GM11168 (cell line): ENCODE measurements at regions not wholly inside any gene's neighbourhood (a gene's known extent, or its start where the extent isn't known, plus 50 kb on each side); places are given as distances from the start of the nearest gene placed in this dataset.

Experiments
- in situ Hi-C: fragments of 300-500 bp; cut with MboI; formaldehyde crosslinking; loops from one replicate; pipeline ENCODE4 v1.12.0; 2022; ENCODE audit warnings: low sequenced_read_pairs; ENCODE audit not compliant: unreplicated experiment

DNA sequence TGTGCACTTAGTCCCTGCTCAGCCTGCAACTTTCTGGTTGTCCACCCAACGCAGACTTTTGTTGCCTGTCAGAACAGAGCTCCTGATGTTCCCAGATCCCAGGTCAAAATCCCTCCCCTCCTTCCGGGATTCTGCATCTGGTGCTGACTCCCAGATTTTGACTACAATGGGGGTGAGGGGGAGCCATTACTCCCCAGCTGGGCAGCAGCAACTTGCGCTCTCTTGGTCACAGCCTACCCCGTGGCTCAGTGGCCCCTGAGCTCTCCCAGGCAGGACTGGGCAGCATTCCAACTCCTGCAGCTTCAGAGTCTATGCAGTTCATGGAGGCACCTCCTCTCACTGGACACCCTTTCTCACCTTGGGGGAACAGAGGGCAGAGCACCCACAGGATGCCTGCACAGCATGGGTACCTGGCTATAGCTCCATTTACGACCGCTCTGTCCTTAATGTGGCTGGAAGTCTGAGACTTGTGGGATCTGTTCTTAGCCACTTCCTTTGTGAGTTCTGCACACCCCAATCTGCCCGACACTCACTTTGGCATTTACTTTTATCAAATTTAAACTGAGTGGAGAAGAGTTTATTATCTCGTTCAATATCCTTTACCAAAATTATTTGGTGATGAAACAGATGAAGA lies 545.5 kb upstream of the MGMT start:
- in situ Hi-C loops = no loop called here

DNA sequence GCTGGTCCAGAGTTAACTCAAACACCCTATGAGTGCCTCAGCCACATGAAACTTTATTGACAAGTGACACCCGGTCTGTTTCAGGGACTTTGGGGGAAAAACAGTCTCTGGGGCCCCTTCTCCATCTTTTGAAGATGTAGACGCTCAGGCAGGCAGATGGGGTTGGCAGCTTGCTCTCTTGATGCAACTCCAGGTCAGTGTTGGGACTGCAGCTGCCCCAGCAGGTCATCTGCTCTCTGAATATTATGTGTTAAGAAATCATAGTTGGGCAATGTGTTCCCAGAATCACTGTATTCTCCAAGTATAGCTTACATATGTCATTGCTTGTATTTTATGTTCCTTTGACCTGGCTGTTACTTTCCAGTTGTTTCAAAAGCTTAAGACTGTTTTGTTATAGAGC lies 544.9 kb upstream of the MGMT start:
- in situ Hi-C loops = no loop called here

DNA sequence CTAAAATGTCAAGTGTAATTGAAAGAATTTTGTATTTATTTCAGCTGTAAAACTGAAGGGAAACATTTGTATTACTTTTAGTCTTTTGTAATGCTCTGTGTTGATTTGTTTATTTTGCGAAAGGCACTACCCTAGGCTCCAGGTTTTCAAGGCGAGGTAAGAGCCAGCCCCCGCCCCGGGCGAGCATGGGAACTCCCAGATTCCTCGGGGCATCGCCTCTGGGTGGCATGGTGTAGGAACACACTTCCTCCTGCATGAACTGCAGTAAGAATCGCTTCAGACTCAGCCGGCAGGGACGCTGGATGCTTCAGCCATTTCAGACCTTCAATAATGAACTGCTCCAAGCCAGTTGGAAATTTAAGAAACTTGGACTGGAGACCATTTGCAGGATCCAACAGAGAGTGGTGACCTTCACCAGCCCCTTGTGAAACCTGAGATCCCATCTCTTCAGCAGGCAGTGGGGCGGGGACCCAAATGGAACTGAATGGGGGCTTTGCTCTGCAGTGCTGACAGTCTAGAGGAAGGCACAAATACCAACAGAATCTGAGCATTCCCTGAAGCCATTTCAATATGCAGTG lies 544.3 kb upstream of the MGMT start:
- in situ Hi-C loops = no loop called here

DNA sequence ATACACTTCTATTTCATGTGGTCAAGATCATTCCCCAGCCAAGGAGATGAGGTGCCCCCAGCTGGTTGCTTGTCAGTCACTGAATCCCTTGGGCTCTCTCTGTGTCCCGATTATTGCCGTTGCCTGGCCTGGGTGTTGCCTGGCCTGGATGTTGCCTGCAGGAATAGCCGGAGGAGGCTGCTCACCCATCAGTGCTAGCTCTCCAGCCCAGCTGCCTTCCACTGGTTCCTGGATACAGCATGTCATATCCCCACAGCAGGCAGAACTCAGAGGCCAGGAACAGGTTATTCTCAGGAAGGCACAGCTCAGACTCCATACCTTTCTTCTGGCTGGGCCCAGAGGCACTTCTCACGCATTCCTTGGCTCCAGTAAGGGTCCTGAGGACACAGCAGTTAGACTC lies 542.1 kb upstream of the MGMT start:
- in situ Hi-C loops = no loop called here

DNA sequence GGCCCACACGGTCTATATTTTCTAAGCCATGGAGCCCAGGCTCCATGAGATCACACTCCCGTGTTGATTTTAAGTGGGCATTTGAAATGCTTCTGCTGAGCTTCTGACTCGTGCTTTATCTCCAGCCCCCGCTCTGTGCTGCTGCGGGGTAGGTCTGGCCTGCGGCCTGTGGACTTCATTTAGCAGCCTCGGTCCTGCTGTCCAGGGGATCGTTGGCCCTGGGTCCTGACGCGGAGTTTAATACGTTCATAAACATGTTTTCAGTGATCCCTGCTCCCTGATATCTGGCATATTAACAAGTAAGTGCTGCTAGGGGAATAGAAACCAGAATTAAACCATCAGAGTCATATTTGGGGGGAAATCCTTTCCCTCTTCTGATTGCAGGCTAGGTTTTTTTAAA lies 540.3 kb upstream of the MGMT start:
- in situ Hi-C loops = no loop called here

DNA sequence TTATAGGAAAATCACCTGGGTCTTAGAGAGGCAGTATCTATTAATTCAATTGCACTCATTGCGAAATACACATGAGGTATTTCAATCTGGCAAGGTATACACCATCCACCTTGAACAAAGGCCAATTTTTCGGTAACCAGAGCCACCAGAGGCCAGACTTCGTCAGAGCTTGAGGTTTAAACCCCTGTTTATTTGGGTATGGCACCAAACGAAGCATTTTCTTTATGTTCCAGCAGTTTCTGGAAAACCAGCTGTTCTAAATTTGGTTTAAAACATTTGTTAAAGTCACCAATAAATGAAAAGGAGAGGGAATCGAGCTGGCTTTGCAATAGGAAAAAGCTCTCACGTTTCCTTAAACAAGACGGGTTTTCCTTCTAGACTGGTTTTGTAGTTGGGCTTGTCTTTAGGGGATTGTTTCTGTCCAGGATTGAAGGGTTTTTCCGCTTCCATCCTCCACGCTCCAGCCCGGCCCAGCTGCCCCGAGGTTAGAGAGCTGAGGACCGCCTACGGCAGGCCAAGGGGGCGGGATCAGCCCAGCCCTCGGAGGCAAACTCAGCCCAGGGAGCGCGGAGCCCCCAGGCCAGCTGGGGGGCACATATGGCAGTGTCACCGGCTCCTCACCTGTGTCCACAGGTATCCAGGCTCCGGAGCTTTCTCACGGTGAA lies 539.4 kb upstream of the MGMT start:
- in situ Hi-C loops = no loop called here

DNA sequence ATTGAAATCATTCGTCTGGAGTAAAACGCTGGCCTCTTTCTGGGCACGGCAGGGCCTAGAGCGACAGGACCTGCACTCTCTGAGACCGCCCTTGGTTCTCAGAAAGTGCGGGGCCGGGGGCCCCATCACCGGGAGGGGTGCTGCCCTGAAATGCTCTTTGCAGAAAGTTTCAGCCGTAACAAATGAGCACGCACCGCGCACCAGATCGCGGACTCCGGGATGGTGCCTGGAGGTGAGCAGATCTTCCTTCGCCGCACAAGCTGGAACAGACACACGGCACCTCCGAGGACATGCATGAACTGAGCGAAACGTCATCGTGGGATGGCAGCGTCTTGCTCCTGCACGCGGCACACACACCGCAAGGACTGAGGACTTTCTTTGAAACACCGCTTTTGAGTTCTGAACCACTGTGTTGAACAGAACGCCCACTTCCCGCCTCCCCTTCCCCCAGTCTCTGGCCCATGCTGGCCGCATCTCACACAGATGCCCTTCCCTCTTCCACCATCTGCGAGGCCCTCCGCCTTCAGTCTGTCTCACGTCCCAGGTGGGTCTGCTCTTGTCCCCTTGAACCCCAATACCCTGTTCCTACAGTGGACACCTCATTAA lies 538.7 kb upstream of the MGMT start:
- in situ Hi-C loops = no loop called here

DNA sequence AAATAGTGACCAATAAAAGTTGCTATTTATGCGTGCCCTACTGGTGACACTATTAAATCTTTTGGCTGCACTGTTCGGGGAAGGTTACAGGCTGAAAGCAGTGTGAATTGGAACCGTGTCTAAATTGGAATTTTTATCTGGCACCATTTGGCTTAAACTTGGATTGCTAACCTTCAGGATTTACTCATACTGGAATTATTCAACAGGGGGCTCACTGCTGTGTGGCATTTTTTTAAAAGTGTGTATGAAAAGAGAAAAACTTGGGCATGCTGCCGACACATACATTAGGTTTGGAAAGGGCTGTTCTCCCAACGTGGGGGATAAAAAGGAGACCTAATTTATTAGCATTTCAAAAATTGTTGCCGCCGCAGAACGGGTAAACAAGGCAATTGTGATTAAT lies 537.9 kb upstream of the MGMT start:
- in situ Hi-C loops = no loop called here

DNA sequence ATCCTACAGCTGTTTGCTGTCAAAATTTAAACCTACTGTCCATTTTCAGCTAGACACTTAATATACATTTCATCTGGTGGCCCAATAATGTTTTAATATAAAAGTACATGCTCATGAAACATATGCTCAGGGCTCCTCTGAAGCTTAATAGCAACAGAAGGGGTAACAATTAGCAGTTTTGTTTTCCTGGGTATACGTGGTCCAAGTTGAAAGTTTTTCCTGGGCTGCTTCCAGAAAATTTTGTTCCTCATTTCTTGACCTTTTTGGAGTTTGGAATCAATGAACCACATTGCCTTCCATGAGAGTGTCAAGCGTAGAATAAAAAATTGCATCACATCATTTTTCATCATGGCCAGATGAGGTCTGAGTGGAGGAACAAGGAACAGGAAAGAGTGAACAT lies 537.3 kb upstream of the MGMT start:
- in situ Hi-C loops = no loop called here

DNA sequence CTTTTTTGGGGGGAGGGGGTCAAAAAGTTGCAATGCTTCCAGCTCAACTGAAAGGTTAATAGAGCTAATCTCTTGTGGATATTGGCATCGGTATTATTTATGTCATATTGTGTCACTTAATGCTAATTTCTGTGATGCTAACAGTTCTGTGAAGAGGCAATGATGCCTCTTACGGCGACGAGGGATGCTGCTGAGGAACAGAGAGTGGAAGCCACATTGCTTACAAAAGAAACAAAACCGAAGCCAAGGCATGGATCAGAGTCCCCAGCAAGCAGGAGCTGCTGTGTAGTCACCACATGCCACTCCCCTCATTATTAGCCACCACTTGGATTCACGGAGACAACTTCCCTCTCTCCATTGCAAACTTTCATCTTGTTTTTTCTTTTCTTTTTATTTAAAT lies 536.5 kb upstream of the MGMT start:
- in situ Hi-C loops = no loop called here

DNA sequence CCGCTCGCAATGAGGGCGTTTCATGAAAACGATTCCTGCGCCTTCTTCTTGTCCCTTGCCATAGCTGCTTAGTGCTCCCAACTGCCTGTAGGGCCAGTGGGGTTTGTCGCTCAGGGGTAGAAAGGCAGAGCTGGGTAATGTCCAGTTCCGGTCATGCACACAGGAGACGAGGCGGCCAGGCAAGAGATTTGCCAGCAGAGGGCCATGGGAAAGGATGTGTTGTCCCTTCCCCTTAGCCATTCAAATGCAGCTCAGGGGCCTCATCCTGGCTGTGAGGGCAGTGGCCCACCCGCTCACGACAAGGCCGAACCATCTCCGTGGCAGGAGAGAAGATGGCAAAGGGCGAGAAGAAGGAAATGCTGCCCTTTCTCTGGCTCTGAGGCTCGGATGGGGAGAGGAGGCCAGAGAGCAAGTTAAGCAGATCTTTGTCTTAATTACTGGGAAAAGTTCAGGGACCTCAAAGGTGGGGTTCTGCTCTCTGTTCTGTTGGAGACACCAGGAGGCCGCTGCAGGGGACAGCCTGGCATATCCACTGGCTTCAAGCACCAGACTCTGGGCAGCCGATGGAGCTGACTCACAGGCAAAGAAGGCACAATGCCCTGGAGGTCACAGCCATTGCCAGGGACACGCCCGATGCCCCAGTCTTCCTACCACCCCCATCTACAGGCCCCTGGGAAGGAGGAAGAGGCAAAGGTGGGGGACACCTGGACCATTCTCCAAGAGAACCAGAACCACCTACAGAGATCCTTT lies 534.8 kb upstream of the MGMT start:
- in situ Hi-C loops = no loop called here

DNA sequence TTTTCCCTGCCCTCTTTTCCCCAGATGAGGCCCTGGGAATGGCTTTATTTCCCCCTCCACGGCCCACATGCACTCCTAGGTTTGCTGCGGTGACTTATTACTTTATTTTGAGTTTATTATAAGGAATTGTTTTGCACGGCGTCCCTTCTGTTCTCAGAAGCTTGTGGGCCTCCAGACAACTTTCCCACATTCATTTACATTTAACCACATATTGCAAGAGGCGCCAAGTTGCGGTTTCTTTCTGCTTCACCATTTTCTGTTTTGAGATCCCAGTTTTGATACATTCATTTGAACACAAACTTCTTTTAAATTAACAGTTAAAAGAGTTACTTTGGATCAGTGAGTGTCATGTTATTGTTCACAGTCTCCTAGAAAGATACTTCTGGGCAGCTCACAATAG lies 532.5 kb upstream of the MGMT start:
- in situ Hi-C loops = no loop called here

DNA sequence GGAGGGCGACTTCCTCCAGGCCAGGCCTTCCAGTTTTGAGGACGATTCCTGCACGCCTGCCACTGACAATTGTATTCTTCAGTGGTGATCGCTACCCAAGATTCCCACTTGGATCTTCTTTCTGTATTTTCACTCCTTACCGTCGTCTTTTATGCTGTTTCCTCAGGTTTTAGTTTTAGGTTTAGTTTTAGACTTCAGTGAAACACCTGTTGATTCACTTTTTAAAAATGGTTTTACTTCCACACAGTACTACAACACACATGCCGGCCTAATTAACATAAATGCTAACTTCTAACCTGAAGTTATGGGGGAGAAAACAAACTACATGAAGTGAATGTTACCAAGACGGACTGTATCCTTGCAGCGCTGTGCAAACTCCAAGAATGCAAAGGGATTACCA lies 530.6 kb upstream of the MGMT start:
- in situ Hi-C loops = no loop called here

DNA sequence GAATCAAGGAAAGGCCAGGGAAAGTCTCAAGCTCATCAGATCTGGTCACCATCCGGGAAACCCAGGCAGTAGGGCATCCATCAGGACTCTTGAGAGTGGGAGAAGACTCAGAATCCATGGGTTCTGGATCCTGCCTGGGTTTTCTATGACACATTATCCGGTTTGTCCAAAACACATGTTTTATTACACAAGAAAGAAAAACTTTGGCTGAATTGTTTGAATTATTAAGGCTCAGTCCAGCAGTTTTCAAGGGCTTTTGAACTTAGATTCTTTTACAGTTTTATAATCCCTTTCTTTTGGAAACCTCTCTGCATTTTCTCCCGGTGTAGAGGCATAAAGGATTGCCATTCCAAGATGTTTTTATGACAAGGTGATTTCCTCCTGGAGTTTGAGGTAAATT lies 528.5 kb upstream of the MGMT start:
- in situ Hi-C loops = no loop called here

DNA sequence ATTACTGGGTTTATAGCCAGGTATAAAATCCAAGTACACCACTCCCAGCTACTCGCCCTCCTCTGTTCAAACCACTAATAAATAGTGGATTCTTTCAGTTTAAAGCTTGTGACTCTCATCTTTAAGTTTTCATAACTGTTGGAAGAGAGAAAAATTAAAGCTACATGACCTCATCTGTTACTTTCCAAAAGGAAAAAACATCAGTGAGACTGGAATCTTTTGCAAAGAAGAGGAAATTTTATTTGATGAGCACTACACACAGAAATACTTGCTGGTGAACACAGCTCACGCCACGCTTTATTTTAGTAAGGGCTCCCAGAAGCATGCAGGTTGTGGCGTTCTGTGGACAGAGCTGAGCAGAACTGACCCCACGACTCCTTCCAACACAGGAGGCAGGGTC lies 527.0 kb upstream of the MGMT start:
- in situ Hi-C loops = no loop called here

DNA sequence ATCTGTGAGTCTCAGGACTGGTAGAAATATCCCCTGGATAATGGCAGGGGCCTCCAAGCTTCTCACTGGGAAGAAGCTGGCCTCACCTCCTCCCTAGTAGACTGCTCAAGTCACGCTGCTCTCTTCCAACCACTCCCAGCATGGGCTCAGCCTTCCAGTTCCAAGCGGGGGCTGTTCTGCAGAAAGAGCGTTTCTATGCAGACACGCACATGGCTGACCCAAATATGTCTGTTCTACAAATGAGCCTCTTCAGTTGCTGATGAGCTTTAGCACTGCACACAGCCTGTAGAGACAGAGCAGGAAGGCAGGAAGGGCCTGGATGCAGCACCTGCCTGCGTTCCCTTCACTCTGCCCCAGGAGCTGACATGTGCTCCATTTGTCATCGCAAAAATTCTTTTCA lies 523.9 kb upstream of the MGMT start:
- in situ Hi-C loops = no loop called here

DNA sequence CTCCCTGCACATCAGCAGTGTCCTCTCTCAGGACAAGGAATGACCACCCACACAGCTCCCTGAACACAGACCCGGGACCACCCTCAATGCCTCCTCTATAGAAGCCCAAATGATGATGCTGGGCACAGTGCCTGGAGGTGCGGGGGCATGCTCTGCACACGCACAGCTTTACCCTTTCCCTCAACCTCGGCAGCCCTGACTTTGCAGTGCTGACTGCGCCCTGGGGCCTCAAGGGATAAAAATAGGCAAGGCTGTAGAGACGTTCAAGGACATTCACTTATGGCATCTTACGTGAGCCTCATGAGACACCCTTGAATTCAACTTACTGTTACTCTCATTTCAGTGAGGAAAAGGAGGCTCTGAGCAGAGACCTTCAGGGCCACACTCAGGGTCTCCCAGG lies 521.6 kb upstream of the MGMT start:
- in situ Hi-C loops = no loop called here

DNA sequence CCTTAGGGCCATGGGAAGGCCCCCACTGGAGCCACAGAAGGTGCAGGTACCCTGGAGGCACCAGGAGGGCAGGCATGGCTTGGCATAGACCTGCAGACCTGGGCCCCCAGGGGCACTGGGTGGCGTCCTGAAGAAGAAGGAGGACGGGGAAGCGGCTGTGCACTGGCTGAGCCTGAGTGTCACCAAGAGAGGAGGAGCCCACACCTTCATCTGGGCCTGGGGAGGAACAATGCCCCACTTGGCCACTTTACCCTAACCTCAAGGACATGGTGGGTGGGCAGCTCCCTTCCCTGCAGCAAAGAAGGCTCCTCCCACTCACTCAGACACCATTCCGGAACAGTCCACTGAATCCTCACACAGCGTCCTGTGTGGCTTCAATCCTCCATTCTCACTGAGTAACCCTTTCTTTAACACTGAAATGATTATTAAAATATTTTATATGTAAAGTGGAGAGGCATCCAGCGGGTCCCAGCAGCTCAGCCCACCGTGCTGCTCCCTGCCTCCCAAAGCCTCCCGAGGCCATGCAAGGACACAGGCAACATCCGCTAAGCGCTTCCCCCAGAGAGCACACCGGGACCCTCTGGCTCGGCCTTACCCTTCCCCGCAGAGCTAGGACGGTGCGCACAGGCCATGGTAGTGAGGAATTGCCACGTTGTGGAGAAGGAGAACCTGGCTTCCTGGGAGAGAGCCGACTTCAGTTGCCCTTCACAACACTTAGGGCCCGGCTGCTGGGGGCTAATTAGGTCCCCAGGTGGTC lies 516.7 kb upstream of the MGMT start:
- in situ Hi-C loops = no loop called here

DNA sequence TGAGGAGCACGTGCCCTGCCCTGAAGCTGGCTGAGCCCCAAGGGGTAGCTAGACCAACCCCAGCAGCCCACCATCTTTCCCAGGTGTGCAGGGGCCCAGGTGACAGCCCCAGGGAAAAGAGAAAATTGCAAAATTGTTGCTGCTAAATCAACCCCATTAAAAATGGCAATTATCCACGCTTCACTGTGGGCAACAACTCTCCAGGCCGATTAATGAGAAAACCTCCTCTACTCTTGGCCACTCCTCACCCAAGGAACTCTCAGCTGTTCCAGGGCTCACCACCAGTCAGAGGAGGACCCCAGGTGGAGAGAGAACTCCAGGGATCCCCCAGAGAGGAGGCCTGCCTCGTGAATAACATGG lies 516.1 kb upstream of the MGMT start:
- in situ Hi-C loops = no loop called here

DNA sequence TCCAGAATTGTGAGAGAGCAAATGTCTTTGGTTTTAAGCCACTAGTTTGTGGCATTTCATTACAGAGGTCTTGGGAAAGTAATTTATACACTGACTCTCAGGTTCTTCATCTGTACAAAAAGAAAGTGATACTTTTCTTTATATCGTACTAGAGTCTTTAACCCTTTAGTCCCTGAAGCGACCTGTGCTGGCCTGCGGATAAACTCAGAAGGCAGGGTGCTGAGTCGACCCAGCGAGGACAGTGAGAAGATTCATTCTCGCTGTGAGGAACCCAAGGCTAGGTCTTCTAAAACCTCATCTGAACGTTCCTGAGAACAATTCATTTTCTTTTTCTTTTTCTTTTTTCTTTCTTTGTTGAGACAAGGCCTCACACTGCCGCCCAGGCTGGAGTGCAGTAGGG lies 514.2 kb upstream of the MGMT start:
- in situ Hi-C loops = no loop called here
